IPS DF 6.9 (cell line): ENCODE measurements at regions not wholly inside any gene's neighbourhood (a gene's known extent, or its start where the extent isn't known, plus 50 kb on each side); places are given as distances from the start of the nearest gene placed in this dataset.
"Not testable (repeated sequence)": the region's sequence is repeated elsewhere in the genome, so short reads cannot be mapped to it uniquely, and the experiment has no call there.

ENCODE experiments used
- DNase-seq: peaks from one replicate; pipeline ENCODE4 v3.0.0-alpha.2; 2013; ENCODE audit warnings: low read depth, low spot score
- H3K27ac ChIP-seq: one replicate; pipeline ENCODE4 v1.5.1; 2013; ENCODE audit warnings: low read length, control low read depth
- H3K27me3 ChIP-seq: 2 replicates; pipeline ENCODE4 v1.6.1; 2013; ENCODE audit warnings: mild to moderate bottlenecking, low read length; ENCODE audit not compliant: control insufficient read depth, insufficient read depth
- H3K36me3 ChIP-seq: 2 replicates; pipeline ENCODE4 v1.6.1; 2013; ENCODE audit warnings: low read length; ENCODE audit not compliant: control insufficient read depth, insufficient read depth
- H3K4me1 ChIP-seq: 2 replicates; pipeline ENCODE4 v1.6.1; 2013; ENCODE audit warnings: low read length; ENCODE audit not compliant: control insufficient read depth, insufficient read depth
- H3K4me3 ChIP-seq: 2 replicates; pipeline ENCODE4 v1.5.1; 2013; ENCODE audit warnings: mild to moderate bottlenecking, low read length
- H3K9me3 ChIP-seq: 2 replicates; pipeline ENCODE4 v1.6.1; 2013; ENCODE audit warnings: low read length, inconsistent platforms; ENCODE audit not compliant: control insufficient read depth, insufficient read depth
- WGBS: extraction: QIAGEN DNeasy Blood & Tissue Kit; methylation state at CpG from one replicate; pipeline ENCODE4 v1.1.7; 2013; ENCODE audit warnings: mixed read lengths, missing lambda C conversion rate; ENCODE audit not compliant: insufficient read length, insufficient coverage; 5-methylcytosine and 5-hydroxymethylcytosine counted together

DNA sequence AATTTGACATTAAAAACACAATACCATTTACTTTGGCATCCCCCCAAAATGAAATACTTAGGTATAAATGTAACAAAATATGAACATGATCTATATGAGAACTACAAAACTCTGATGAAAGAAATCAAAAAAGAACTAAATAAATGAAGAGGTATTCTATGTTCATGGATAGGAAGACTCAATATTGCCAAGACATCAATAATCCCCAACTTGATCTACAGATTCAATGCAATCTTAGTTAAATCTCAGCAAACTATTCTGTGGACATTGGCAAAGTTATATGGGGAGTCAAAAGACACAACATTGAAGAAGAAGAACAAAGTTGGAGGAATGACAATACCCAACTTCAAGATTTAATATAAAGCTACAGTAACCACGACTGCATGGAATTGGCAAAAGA, 145.2 kb upstream of the HEY2 start:
- Histone ChIP-seq H3K27ac (no peak overlapping the region), H3K4me3 (no peak overlapping the region), H3K9me3 (no peaks in the 10 kb centered on the region), H3K27me3 (no peaks in the 10 kb centered on the region), H3K36me3 (no peaks in the 10 kb centered on the region), H3K4me1 (no peaks in the 10 kb centered on the region)
- no peak for DNase-seq
- WGBS: no CpG with 5 or more reads among the region's 1 CpG

DNA sequence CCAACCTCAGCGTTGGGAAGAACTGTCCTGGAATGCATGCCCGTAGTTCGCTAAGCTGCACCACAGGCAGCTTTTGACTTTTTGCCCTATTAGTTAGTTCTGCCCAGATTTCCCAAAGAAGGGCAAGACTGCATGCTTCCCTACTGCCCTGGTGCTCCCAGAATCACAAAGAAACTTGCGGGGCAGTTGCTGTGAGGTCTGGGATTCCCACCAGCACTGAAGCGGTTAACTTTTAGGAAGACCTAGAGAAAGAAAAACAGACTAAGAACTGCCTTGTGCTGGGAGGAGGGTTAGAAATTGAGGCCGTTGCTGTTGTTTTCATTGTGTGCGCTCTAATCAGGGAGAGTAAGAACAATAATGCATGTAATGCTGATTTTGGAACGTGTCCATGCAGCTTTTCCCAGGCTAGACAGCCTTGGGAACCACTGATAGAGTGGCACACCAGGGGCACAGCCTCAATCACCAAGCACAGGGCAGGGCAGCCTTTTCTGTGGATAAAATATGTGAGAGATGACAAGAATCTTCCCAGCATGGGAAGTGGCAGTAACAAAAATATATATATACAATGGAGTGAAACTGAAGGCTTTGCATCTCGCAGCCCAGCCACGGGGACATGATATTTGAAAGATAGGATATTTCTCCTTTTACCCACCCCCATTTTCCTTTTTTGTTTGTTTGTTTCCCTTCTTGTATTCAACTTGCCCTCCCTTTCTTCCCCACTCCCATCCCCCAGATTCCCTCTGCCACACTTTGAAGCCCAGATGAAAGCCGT, 137.7 kb upstream of the HEY2 start:
- no peak overlapping the region for H3K27ac ChIP-seq
- no peak for DNase-seq
- no peaks in the 10 kb centered on the region for H3K36me3 ChIP-seq
- H3K4me1 ChIP-seq: peaks cover 2% of the 10 kb centered on the region; the same call in 1 of the 2 replicates
- no peaks in the 10 kb centered on the region for H3K9me3 ChIP-seq
- H3K27me3 ChIP-seq: no peaks in the 10 kb centered on the region
- no peak overlapping the region for H3K4me3 ChIP-seq
- WGBS: no CpG with 5 or more reads among the region's 11 CpGs

DNA sequence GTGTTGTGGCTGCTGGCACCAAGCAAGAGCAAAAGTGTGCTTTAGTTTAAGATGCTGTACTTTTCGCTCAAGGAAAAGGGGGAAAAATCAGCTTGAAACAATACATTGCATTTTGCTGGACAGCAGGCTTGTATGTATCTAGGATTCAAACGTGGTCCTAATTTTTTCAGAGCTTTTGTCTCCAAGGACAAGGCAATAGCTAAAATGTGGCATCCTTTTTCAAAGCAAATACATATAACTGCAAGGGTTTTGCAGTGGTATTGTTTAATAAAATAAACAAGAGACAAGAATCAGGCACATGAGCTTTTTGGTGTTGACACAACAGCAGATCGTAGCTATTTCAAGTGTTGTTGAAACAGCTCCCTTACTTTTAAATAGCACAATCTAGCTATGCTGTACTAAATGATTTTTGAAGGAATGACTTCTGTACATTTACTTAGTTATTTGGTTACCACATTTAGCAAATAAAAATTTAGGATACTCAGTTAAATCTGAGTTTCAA, 137.0 kb upstream of the HEY2 start:
- no peak for DNase-seq

DNA sequence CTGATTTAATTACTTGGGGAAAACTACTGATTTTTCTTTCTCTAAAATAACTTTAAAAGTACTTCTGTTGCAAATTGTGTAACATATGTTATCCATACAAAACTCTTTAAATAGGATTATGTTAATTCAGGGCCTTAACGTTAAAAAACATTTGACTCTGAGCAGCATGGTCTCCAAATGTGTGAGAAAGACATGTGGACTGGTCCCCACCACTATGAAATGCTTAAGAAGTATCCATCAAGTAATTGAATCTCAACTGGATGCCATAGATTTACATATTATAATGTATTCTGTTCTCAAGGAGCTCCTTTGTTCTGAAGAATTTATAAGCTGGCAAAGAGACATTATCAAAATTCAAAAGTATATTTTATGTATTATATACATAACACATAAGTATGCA, 130.8 kb upstream of the HEY2 start:
- Histone ChIP-seq H3K4me3 (no peak overlapping the region), H3K27me3 (no peaks in the 10 kb centered on the region), H3K9me3 (no peaks in the 10 kb centered on the region), H3K27ac (no peak overlapping the region), H3K36me3 (no peaks in the 10 kb centered on the region), H3K4me1 (peaks cover 2% of the 10 kb centered on the region; the same call in 1 of the 2 replicates)
- no CpG with 5 or more reads among the region's 1 CpG for WGBS
- no peak for DNase-seq

More for the DNA sequence above, 137.0 kb upstream of the HEY2 start:
- no CpG with 5 or more reads among the region's 3 CpGs for whole genome bisulfite sequencing
- no peaks in the 10 kb centered on the region for H3K36me3 ChIP-seq
- H3K27me3 ChIP-seq: no peaks in the 10 kb centered on the region
- no peaks in the 10 kb centered on the region for H3K9me3 ChIP-seq
- H3K4me3 ChIP-seq: no peak overlapping the region
- no peak overlapping the region for H3K27ac ChIP-seq
- peaks cover 2% of the 10 kb centered on the region; the same call in 1 of the 2 replicates for H3K4me1 ChIP-seq

DNA sequence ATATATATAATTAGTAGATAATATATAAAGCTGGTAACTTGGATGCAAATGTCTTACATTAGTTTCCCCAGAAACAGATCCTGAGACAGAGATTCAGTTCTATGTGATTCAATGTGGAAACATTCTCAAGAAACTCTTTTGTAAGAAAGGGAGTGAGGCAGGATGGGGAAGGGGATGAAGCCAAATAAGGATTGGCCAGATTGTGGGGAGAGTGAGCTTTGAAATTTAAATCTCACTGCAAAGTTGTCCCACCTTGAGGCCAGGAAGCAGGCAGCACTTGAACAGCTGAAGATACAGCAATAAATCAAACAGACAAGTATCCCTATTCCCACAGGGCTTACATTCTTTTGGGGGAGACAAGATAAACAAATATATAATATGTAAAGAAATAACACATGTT, 126.3 kb upstream of the HEY2 start:
- no peaks in the 10 kb centered on the region for H3K27me3 ChIP-seq
- H3K9me3 ChIP-seq: no peaks in the 10 kb centered on the region; the same call in 1 of the 2 replicates
- H3K27ac ChIP-seq: no peak overlapping the region
- peaks cover 4% of the 10 kb centered on the region for H3K4me1 ChIP-seq
- no peak for DNase-seq
- no peaks in the 10 kb centered on the region for H3K36me3 ChIP-seq
- H3K4me3 ChIP-seq: no peak overlapping the region

DNA sequence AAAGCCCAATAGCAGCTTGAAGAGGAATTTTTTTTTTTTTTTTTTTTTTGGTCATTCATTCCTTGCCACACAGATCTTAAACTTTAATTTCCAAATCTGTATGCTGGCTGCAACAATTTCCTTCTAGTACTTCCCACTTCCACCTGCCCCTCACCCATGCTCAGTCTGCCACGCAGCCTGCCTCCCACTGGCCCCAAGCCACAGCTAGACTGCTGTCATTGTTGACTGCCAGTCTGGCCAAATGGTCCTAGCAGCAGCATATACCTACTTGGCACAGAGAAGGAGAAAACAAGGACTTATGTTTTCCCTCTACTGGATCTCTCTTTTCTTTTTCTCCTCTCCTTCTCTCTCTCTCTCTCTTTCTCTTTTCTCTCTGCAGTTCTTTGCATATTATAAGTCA, 118.3 kb upstream of the HEY2 start:
- WGBS: no CpG with 5 or more reads among the region's 1 CpG
- Histone ChIP-seq H3K36me3 (no peaks in the 10 kb centered on the region), H3K27me3 (no peaks in the 10 kb centered on the region), H3K4me3 (no peak overlapping the region), H3K9me3 (no peaks in the 10 kb centered on the region), H3K27ac (no peak overlapping the region), H3K4me1 (no peaks in the 10 kb centered on the region)
- DNase-seq: no peak

DNA sequence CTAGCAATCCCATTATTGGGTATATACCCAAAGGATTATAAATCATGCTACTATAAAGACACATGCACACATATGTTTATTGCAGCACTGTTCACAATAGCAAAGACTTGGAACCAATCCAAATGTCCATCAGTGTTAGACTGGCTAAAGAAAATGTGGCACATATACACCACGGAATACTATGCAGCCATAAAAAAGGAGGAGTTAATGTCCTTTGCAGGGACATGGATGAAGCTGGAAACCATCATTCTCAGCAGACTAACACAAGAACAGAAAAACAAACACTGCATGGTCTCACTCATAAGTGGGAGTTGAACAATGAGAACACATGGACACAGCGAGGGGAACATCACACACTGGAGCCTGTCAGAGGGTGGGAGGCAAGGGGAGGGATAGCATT, 113.4 kb upstream of the HEY2 start:
- H3K27me3 ChIP-seq, H3K9me3 ChIP-seq, H3K4me1 ChIP-seq, H3K36me3 ChIP-seq, DNase-seq, H3K4me3 ChIP-seq, H3K27ac ChIP-seq: not testable (repeated sequence)
- WGBS: no CpG with 5 or more reads among the region's 2 CpGs

DNA sequence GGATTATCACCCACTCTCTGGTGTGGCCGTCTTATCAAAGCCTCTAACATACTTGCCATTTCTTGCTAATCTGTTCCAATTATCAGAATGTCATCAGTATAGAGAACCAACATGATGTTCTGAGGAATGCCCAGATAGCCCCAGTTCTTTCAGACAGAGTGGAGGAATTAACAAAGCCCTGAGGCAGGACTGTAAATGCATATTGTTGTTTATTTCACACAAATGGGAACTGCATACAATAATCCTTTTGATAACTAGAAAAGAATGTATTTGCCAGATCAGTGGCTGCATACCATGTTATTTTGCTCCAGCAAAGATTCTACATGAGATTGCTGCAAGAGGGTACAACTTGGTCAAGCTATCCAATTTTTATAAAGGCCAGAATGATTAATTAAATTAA, 112.8 kb upstream of the HEY2 start:
- Histone ChIP-seq H3K4me1 (no peaks in the 10 kb centered on the region), H3K4me3 (no peak overlapping the region), H3K36me3 (no peaks in the 10 kb centered on the region), H3K27ac (no peak overlapping the region), H3K9me3 (no peaks in the 10 kb centered on the region), H3K27me3 (no peaks in the 10 kb centered on the region)
- no peak for DNase-seq
- no CpG with 5 or more reads among the region's 1 CpG for WGBS

DNA sequence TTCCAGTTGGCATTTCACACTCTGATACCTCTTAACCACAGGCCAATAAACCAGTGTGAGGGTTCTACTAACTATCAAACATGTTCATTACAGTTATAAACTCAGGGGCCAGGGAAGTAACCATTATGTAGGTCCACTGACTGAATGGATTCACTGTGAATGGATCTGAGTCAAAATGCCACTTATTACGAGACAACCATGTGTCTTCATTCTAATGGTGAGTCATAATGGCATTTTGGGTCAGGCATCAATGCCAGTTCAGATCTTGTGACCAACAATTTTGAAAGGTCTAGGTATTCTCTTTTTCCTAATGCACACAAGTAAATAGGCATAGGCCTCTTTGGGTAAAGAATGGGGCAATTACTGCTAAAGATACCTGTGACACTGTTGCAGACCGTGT, 112.2 kb upstream of the HEY2 start:
- H3K36me3 ChIP-seq: no peaks in the 10 kb centered on the region
- no peak for DNase-seq
- no peak overlapping the region for H3K27ac ChIP-seq
- H3K9me3 ChIP-seq: no peaks in the 10 kb centered on the region
- H3K27me3 ChIP-seq: no peaks in the 10 kb centered on the region
- no CpG with 5 or more reads among the region's 2 CpGs for WGBS
- H3K4me3 ChIP-seq: no peak overlapping the region
- no peaks in the 10 kb centered on the region for H3K4me1 ChIP-seq

DNA sequence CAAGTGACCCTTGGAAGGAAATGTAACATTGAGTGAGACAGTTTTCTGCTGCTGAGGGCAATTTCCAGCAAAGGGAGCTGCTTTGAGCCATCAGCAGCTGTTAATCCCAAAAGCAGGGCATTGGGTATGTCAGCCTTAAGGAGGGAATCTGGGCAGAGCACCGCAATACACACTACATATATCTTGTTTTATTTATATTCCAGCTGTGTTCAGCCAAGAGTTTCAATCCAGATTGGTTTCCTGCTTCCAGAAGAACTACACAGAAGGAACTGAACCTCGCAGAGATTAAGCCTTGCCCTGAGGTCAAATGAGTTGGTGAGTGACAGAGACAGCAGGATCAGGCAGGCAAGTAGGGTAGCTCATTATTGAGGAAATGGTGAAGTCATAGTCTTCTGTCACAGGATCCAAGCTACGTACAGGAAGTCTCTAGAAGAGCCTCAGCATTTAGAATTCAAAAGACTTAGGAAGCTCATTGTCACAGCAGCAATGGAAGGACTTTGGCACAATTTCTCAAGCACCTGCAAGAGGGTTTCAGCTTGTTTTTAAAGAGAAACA, 109.9 kb upstream of the HEY2 start:
- no peak for DNase-seq
- Histone ChIP-seq H3K36me3 (no peaks in the 10 kb centered on the region), H3K27me3 (no peaks in the 10 kb centered on the region), H3K4me1 (no peaks in the 10 kb centered on the region), H3K4me3 (no peak overlapping the region), H3K27ac (no peak overlapping the region), H3K9me3 (no peaks in the 10 kb centered on the region)
- WGBS: no CpG with 5 or more reads among the region's 3 CpGs
